GM21423 (cell line): ENCODE measurements at regions not wholly inside any gene's neighbourhood (a gene's known extent, or its start where the extent isn't known, plus 50 kb on each side); places are given as distances from the start of the nearest gene placed in this dataset.
"Not testable (repeated sequence)": the region's sequence is repeated elsewhere in the genome, so short reads cannot be mapped to it uniquely, and the experiment has no call there.

Experiments used
- ATAC-seq: cut with Tn5 transposase; IDR thresholded peaks from one replicate; pipeline ENCODE4 v1.9.1; 2021; ENCODE audit warnings: mild to moderate bottlenecking, moderate library complexity; ENCODE audit not compliant: unreplicated experiment

DNA sequence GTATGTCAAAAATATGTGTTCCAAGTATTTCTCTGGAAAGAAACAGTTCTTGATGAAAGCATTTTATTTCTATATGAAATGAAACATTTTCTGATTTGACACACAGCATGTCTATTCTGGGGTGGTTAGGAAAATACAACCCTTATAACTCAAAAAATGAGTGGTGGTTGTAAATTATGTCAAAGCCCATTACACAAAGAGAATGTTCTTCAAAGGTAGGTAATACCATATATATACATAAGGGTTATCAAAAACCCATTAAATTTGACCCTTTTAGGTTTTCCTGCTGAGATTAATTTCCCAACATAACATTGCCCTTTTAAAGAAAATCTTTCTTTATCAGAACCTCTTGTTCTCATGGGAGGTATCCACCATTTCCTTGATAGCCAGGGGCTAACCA is 420.5 kb upstream of the TECRL start:
- ATAC-seq = no peak

DNA sequence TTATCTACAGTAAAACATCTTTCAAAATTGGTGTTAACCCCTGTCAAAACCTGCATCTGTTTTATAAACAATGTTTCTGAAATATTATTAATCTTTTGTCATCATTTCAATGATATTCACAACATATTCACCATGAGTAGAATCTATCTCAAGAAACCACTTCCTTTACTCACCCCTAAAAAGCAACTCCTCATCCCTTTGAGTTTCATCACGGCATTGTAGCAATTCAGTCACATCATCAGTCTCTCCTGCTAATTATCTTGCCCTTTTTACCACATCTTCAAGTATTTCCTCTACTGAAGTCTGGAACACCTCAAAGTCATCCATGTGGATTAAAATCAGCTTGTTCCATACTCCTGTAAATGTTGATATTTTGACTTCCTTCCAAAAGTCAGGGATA is 415.3 kb upstream of the TECRL start:
- ATAC-seq = no peak

- no peak for ATAC-seq
Observed at GRCh38 chr4:64822405-64822804, 413.2 kb upstream of the TECRL start.

- no peak for ATAC-seq
Observed at GRCh38 chr4:64821219-64821976, 412.1 kb upstream of the TECRL start.

DNA sequence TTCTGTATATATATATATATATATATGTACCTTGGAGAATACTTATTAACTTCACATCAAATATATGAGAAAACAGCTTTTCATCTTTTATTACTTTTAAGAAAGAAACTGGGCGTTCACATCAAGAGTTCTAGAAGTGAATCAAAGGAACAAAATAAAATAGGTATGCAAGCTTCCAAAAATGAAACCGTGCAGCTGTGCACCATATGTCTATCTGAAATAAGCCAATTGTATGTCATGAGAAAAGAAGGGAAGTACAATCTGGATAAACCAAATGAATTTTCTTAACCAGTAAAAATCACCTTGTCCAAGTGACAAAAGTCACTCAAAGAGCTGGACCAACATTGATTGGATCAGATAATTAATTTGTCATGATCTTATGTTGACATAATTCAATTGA is 405.4 kb upstream of the TECRL start:
- ATAC-seq = no peak

GRCh38 chr4:64807821-64808220 is 398.6 kb upstream of the TECRL start:
- no peak for ATAC-seq

GRCh38 chr4:64799751-64800150 is 390.5 kb upstream of the TECRL start:
- no peak for ATAC-seq

DNA sequence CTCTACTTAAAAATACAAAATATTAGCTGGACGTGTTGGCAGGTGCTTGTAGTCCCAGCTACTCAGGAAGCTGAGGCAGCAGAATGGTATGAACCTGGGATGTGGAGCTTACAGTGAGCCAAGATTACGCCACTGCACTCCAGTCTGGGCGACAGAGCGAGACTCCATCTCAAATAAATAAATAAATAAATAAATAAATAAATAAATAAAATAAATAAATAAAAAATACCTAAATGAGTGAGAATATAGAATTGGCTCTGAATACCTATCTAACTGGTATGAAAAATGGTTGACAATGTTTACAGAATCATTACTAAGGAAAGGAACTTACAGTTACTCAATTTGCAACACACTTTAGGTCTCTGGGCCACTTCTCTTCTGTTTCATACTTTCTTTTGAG is 389.6 kb upstream of the TECRL start:
- not testable (repeated sequence) for ATAC-seq

DNA sequence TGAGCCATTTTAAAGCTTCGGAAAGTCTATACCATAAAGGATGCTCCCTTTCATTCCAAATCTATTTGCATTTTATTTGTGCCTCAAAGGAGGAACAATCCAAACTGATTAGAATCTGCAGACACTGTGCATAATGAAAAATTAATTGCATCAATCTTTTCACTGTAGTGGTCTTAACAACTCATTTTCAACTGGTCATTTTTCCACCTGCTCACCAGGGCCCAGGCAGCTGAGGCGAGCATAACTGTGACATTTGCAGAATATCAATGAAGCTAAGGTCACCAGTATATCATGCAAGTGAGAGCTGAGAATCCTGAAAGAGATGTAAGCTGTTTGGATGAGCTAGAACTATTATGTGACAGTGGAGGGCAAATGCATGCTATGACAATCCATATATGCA is 387.3 kb upstream of the TECRL start:
- ATAC-seq = no peak

- no peak for ATAC-seq
Observed at GRCh38 chr4:64784125-64784524, 374.9 kb upstream of the TECRL start.

GRCh38 chr4:64781737-64782326 is 372.6 kb upstream of the TECRL start:
- ATAC-seq = no peak

- no peak for ATAC-seq
Observed at GRCh38 chr4:64780664-64781063, 371.4 kb upstream of the TECRL start.

- ATAC-seq = no peak
Observed at GRCh38 chr4:64777286-64777685, 368.0 kb upstream of the TECRL start.

- no peak for ATAC-seq
Observed at GRCh38 chr4:64776820-64777219, 367.6 kb upstream of the TECRL start.

- no peak for ATAC-seq
Observed at GRCh38 chr4:64774626-64775025, 365.4 kb upstream of the TECRL start.

DNA sequence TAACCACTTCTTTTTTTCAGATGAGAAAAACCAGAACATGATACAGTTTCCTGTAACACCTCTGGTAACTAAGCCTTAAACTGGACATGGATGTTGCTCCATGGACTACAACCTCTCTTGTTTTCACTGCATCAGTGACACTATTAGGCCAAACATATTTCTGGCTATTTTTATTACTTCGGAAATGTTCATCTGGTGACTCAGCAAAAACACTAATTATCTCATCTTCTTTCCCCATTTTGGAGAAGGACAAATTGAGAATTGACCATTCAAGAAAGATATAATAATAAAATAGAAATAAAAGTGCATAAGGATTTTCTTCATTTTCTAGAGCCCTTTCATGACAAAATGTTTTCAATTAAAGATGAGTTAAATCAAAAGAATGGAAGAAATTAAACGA is 361.9 kb upstream of the TECRL start:
- no peak for ATAC-seq

DNA sequence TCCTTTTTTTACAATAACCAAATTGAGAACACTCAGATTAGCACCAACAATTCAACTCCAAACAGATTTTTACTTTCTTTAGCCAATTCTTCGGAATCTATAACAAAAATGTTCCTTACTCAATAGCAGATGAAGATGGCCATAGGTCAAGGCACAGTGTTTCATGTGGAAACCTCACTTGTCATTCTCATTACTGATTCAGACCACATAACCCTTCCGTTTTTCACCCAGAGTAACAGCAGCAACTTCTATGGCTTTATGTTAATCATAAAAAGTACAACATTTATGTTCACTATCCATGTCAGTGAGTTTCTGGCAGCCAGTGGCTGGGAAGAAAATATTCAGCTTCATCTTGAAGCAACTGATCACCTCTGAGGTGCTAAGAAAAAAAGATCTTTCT is 358.3 kb upstream of the TECRL start:
- ATAC-seq = no peak

DNA sequence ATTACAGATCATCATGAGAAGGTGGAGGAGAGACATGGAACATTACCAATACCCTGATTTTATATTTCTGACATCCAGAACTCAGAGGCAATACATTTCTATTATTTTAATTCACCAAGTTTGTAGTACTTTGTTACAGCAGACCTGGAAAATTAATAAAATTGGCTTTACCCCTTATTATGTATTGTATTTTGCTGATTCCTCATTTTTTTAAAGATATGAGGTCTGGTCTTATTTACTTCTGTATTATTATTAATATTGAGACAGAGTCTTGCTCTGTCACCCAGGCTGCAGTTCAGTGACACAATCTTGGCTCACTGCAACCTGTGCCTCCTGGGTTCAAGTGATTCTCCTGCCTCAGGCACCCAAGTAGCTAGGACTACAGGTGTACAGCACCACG is 357.3 kb upstream of the TECRL start:
- ATAC-seq = no peak

DNA sequence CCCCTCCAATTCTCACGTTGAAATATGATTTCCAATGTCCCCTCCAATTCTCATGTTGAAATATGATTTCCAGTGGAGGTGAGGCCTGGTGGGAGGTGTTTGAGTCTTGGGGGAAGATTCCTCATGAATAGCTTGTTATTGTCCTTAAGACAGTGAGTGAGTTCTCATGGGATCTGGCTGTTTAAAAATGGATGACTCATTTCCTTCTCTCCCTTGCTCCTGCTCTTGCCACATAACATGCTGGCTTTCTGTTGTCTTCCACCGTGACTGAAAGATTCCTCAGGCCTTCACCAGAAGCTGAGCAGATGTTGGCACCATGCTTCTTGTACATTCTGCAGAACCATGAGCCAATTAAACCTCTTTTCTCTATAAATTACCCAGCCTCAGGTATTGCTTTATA is 346.8 kb upstream of the TECRL start:
- no peak for ATAC-seq

- ATAC-seq = no peak
Observed at GRCh38 chr4:64747919-64748715, 338.9 kb upstream of the TECRL start.

DNA sequence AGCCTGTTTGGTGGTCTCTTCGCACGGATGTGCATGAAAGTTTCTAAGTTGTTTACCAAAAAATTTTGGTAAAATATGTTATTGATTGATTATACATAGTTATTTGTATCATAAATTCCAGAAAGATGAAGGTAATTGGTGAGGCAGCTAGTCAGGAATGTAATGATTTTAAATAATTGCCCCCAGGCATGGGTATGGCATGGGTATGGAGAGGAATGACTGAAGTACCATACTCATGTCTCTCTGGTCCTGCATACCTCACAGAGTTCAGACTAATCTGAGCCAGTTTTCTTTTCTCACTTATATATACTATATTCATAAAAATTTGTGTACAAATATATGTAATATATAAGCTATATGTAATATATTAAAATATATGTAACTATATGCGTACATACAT is 329.0 kb upstream of the TECRL start:
- ATAC-seq = no peak

DNA sequence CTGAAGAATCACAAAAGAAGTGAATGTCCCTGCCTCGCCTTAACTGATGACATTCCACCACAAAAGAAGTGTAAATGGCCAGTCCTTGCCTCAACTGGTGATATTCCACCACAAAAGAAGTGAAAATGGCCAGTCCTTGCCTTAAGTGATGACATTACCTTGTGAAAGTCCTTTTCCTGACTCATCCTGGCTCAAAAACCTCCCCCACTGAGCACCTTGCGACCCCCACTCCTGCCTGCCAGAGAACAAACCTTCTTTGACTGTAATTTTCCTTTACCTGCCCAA is 328.5 kb upstream of the TECRL start:
- ATAC-seq = not testable (repeated sequence)
